ENCODE measurements at regions not wholly inside any gene's neighbourhood (a gene's known extent, or its start where the extent isn't known, plus 50 kb on each side); places are given as distances from the start of the nearest gene placed in this dataset.

- TF ChIP-seq POLR2A (IDR thresholded peaks at IDR 0.05; ENCODE audit: low read depth, low read length): no peak
- TF ChIP-seq POLR2AphosphoS5 (IDR thresholded peaks at IDR 0.05; ENCODE audit: low read depth, low read length): no peak
- TF ChIP-seq TAF1 (IDR thresholded peaks at IDR 0.05; ENCODE audit: low read depth, low read length): no peak
Measured at GRCh38 chr10:4522296-4523000, 303.6 kb upstream of the AKR1E2 start.
